ENCODE measurements at regions not wholly inside any gene's neighbourhood (a gene's known extent, or its start where the extent isn't known, plus 50 kb on each side); places are given as distances from the start of the nearest gene placed in this dataset.

GRCh38 chr14:30034152-30034551 lies 106.5 kb upstream of the PRKD1 start:
- no peak overlapping the region for H3K4me3 ChIP-seq (ENCODE audit: low read length)
- peak; percentile 51 for DNase-seq (ENCODE audit: low read depth)
- no peak for TF ChIP-seq CTCF (conservative IDR thresholded peaks at IDR 0.05; ENCODE audit: low read length)

- H3K4me3 ChIP-seq (ENCODE audit: low read length): no peak overlapping the region
- no peak for TF ChIP-seq CTCF (conservative IDR thresholded peaks at IDR 0.05; ENCODE audit: low read length)
- no peak for DNase-seq (ENCODE audit: low read depth)
Measured at GRCh38 chr14:30035361-30035760, 107.7 kb upstream of the PRKD1 start.

- DNase-seq (ENCODE audit: low read depth): no peak
- no peak overlapping the region for H3K4me3 ChIP-seq (ENCODE audit: low read length)
- TF ChIP-seq CTCF (conservative IDR thresholded peaks at IDR 0.05; ENCODE audit: low read length): no peak
Measured at GRCh38 chr14:30045720-30046119, 118.1 kb upstream of the PRKD1 start.

GRCh38 chr14:30053103-30053502 lies 125.5 kb upstream of the PRKD1 start:
- DNase-seq (ENCODE audit: low read depth): no peak
- no peak for TF ChIP-seq CTCF (conservative IDR thresholded peaks at IDR 0.05; ENCODE audit: low read length)

GRCh38 chr14:30054201-30054600 lies 126.6 kb upstream of the PRKD1 start:
- no peak for DNase-seq (ENCODE audit: low read depth)
- TF ChIP-seq CTCF (conservative IDR thresholded peaks at IDR 0.05; ENCODE audit: low read length): no peak
- H3K4me3 ChIP-seq (ENCODE audit: low read length): no peak overlapping the region

More at GRCh38 chr14:30053103-30053502, 125.5 kb upstream of the PRKD1 start:
- no peak overlapping the region for H3K4me3 ChIP-seq (ENCODE audit: low read length)

- TF ChIP-seq CTCF (conservative IDR thresholded peaks at IDR 0.05; ENCODE audit: low read length): no peak
- no peak for DNase-seq (ENCODE audit: low read depth)
- H3K4me3 ChIP-seq (ENCODE audit: low read length): no peak overlapping the region
Measured at GRCh38 chr14:30058401-30058800, 130.8 kb upstream of the PRKD1 start.

GRCh38 chr14:30063746-30064145 lies 136.1 kb upstream of the PRKD1 start:
- no peak overlapping the region for H3K4me3 ChIP-seq (ENCODE audit: low read length)
- TF ChIP-seq CTCF (conservative IDR thresholded peaks at IDR 0.05; ENCODE audit: low read length): no peak
- DNase-seq (ENCODE audit: low read depth): no peak
